H1 (cell line): ENCODE measurements at regions not wholly inside any gene's neighbourhood (a gene's known extent, or its start where the extent isn't known, plus 50 kb on each side); places are given as distances from the start of the nearest gene placed in this dataset.

Experiments
- CBX8 ChIP-seq: fragments of 300-800, 300-1000 bp; sonication (generic); IDR thresholded peaks from 2 replicates; pipeline ENCODE4 v1.7.1; 2016; ENCODE audit warnings: low read depth, low read length, borderline replicate concordance
- CHD1 ChIP-seq: IDR thresholded peaks from 2 replicates; pipeline ENCODE4 v1.6.1; 2012; ENCODE audit warnings: low read depth, low read length, improper control_type of control experiment
- CREB1 ChIP-seq: IDR thresholded peaks from 2 replicates; pipeline ENCODE4 v1.6.1; 2012; ENCODE audit warnings: inconsistent platforms
- EZH2 ChIP-seq: fragments of 200-600 bp; sonication (generic); IDR thresholded peaks from 2 replicates; pipeline ENCODE4 v1.7.1; 2012; ENCODE audit warnings: low read depth, mild to moderate bottlenecking, moderate library complexity, low read length, inconsistent platforms; ENCODE audit not compliant: severe bottlenecking
- KDM1A ChIP-seq: fragments of 200-600, 300-600 bp; sonication (generic); IDR thresholded peaks from 2 replicates; pipeline ENCODE4 v1.7.1; 2016; ENCODE audit warnings: mild to moderate bottlenecking, low read length, borderline replicate concordance
- POLR2A ChIP-seq, 2 experiments: IDR thresholded peaks; 1 replicate in 1 of 2; 2 replicates in 1 of 2; pipeline ENCODE4 v1.6.1; 2011; ENCODE audit warnings: low read depth in 2 of 2, low read length in 2 of 2, mild to moderate bottlenecking in 2 of 2; ENCODE audit errors: control extremely low read depth in 1 of 2
- POLR2AphosphoS5 ChIP-seq: IDR thresholded peaks from 2 replicates; pipeline ENCODE4 v1.6.1; 2011; ENCODE audit warnings: low read depth, low read length
- RBBP5 ChIP-seq: IDR thresholded peaks from 2 replicates; pipeline ENCODE4 v1.7.1; 2012; ENCODE audit warnings: low read depth, mild to moderate bottlenecking, inconsistent platforms, low read length, moderate library complexity, borderline replicate concordance
- SRF ChIP-seq: IDR thresholded peaks from 2 replicates; pipeline ENCODE4 v1.6.1; 2011; ENCODE audit warnings: mild to moderate bottlenecking, low read depth, low read length, moderate library complexity
- YY1 ChIP-seq: IDR thresholded peaks from 2 replicates; pipeline ENCODE4 v1.6.1; 2011; ENCODE audit warnings: low read depth, mild to moderate bottlenecking, low read length
- TF ChIP-seq, protein P1 (sequence below), 3 experiments: IDR thresholded peaks; 1 replicate in 2 of 3; 2 replicates in 1 of 3; pipeline versions ENCODE4 v1.5.1 to v1.6.1; 2011; ENCODE audit warnings: low read length in 3 of 3, mild to moderate bottlenecking in 3 of 3, inconsistent platforms in 2 of 3, low read depth in 1 of 3, moderate library complexity in 1 of 3; ENCODE audit not compliant: insufficient read depth in 1 of 3; ENCODE audit errors: control extremely low read depth in 1 of 3
- TF ChIP-seq, protein P2 (sequence below): IDR thresholded peaks from 2 replicates; pipeline ENCODE4 v1.6.1; 2011; ENCODE audit warnings: low read depth, mild to moderate bottlenecking, low read length; ENCODE audit not compliant: insufficient read depth

GRCh38 chr16:13436641-13437412 lies 483.1 kb upstream of the ERCC4 start:
- TF ChIP-seq SRF (no peak), YY1 (no peak), CBX8 (no peak), POLR2AphosphoS5 (no peak), POLR2A (IDR thresholded peaks at IDR 0.05; ENCODE audit: control extremely low read depth in 1 of 2, low read depth in 2 of 2, low read length in 2 of 2) (no peak), KDM1A (no peak), CREB1 (no peak), RBBP5 (no peak), EZH2 (no peak), CHD1 (no peak)
- TF ChIP-seq, protein P1, sequence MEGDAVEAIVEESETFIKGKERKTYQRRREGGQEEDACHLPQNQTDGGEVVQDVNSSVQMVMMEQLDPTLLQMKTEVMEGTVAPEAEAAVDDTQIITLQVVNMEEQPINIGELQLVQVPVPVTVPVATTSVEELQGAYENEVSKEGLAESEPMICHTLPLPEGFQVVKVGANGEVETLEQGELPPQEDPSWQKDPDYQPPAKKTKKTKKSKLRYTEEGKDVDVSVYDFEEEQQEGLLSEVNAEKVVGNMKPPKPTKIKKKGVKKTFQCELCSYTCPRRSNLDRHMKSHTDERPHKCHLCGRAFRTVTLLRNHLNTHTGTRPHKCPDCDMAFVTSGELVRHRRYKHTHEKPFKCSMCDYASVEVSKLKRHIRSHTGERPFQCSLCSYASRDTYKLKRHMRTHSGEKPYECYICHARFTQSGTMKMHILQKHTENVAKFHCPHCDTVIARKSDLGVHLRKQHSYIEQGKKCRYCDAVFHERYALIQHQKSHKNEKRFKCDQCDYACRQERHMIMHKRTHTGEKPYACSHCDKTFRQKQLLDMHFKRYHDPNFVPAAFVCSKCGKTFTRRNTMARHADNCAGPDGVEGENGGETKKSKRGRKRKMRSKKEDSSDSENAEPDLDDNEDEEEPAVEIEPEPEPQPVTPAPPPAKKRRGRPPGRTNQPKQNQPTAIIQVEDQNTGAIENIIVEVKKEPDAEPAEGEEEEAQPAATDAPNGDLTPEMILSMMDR (IDR thresholded peaks at IDR 0.05; ENCODE audit: control extremely low read depth in 1 of 3, insufficient read depth in 1 of 3, low read depth in 1 of 3, low read length in 3 of 3) = no peak
- TF ChIP-seq, protein P2, sequence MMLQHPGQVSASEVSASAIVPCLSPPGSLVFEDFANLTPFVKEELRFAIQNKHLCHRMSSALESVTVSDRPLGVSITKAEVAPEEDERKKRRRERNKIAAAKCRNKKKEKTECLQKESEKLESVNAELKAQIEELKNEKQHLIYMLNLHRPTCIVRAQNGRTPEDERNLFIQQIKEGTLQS = no peak
